ENCODE measurements at regions not wholly inside any gene's neighbourhood (a gene's known extent, or its start where the extent isn't known, plus 50 kb on each side); places are given as distances from the start of the nearest gene placed in this dataset.

DNA sequence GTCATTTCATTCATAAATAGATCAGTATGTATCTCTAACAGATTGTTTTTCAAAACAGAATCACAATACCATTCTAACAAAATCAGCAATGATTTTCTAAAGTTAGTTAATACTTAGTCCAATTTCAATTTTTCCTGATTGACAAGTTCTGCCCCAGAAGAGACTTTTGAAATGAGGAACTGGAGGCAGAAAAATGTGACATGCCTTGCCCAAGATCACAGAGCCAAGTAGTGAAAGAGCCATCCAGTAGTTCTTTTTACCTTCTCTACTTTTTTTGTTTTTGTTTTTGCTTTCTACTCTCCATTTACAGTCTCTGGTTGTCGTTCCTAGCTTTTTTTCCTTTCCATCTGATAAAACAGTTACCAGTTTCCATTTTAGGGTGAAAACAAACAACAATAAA lies 129.3 kb upstream of the TMEM164 start:
- no peaks in the 10 kb centered on the region for H3K9me3 ChIP-seq
- H3K36me3 ChIP-seq (ENCODE audit: low read depth): no peaks in the 10 kb centered on the region
- DNase-seq (no peak), ATAC-seq (no peak)
- intact Hi-C loops (cut with DNase I, micrococcal nuclease): no loop called here
- H3K4me3 ChIP-seq: no peak overlapping the region
- no peaks in the 10 kb centered on the region for H3K4me1 ChIP-seq (ENCODE audit: low read depth)
- TF ChIP-seq, protein P1, sequence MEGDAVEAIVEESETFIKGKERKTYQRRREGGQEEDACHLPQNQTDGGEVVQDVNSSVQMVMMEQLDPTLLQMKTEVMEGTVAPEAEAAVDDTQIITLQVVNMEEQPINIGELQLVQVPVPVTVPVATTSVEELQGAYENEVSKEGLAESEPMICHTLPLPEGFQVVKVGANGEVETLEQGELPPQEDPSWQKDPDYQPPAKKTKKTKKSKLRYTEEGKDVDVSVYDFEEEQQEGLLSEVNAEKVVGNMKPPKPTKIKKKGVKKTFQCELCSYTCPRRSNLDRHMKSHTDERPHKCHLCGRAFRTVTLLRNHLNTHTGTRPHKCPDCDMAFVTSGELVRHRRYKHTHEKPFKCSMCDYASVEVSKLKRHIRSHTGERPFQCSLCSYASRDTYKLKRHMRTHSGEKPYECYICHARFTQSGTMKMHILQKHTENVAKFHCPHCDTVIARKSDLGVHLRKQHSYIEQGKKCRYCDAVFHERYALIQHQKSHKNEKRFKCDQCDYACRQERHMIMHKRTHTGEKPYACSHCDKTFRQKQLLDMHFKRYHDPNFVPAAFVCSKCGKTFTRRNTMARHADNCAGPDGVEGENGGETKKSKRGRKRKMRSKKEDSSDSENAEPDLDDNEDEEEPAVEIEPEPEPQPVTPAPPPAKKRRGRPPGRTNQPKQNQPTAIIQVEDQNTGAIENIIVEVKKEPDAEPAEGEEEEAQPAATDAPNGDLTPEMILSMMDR (IDR thresholded peaks at IDR 0.05): no peak

GRCh38 chrX:109873983-109874382 lies 128.9 kb upstream of the TMEM164 start:
- intact Hi-C loops (cut with DNase I, micrococcal nuclease): no loop called here
- TF ChIP-seq, protein P1 (IDR thresholded peaks at IDR 0.05): no peak
- no peak for ATAC-seq
- no peaks in the 10 kb centered on the region for H3K9me3 ChIP-seq
- no peak overlapping the region for H3K4me3 ChIP-seq
- DNase-seq: no peak
- H3K36me3 ChIP-seq (ENCODE audit: low read depth): no peaks in the 10 kb centered on the region
- H3K4me1 ChIP-seq (ENCODE audit: low read depth): no peaks in the 10 kb centered on the region

DNA sequence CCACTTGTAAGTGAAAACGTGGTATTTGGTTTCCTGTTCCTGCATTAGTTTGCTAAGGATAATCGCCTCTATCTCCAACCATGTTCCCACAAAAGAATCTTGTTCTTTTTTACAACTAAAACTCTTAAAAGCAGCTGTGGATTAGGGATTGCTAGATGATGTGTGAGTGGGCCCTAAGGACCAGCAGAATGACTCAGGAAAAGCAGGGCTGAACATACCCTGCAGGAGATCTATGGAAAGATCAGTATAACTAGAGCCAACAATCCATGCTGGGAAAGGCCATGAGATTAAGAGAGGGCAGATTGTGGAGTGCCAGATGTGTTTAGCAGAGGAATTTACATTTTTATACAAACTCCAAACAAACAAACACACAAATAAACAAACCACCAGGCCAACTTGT lies 128.4 kb upstream of the TMEM164 start:
- intact Hi-C loops (cut with DNase I, micrococcal nuclease): no loop called here
- no peak for ATAC-seq
- Histone ChIP-seq H3K36me3 (ENCODE audit: low read depth) (no peaks in the 10 kb centered on the region), H3K4me1 (ENCODE audit: low read depth) (no peaks in the 10 kb centered on the region), H3K4me3 (no peak overlapping the region), H3K9me3 (no peaks in the 10 kb centered on the region)
- TF ChIP-seq, protein P1 (IDR thresholded peaks at IDR 0.05): no peak
- no peak for DNase-seq

GRCh38 chrX:109875831-109876230 lies 127.1 kb upstream of the TMEM164 start:
- no peaks in the 10 kb centered on the region for H3K9me3 ChIP-seq
- no peak for ATAC-seq
- intact Hi-C loops (cut with DNase I, micrococcal nuclease): no loop called here
- no peak for DNase-seq
- TF ChIP-seq, protein P1 (IDR thresholded peaks at IDR 0.05): no peak
- no peaks in the 10 kb centered on the region for H3K36me3 ChIP-seq (ENCODE audit: low read depth)
- no peaks in the 10 kb centered on the region for H3K4me1 ChIP-seq (ENCODE audit: low read depth)
- no peak overlapping the region for H3K4me3 ChIP-seq

DNA sequence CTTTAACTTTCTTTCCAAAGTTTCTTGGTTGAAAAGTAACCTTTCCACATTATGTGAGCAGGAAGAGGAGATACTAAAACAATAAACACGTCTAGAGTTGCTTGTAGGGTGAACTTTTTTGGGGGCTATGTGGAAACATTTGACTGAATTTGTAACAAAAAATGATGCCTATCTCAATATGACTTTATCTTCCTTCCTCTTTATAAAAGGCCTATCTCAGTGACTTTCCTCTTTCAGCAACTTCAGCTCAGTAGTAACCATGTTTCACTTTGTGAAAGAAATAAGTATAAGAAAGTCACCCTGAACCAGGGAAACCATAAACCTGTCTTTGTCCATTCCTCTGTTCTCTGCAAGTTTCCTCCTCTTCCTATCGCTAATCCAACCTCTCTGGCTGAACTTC lies 124.7 kb upstream of the TMEM164 start:
- DNase-seq (no peak), ATAC-seq (no peak)
- TF ChIP-seq, protein P1 (IDR thresholded peaks at IDR 0.05): no peak
- intact Hi-C loops (cut with DNase I, micrococcal nuclease): no loop called here
- no peak overlapping the region for H3K4me3 ChIP-seq
- no peaks in the 10 kb centered on the region for H3K36me3 ChIP-seq (ENCODE audit: low read depth)
- no peaks in the 10 kb centered on the region for H3K9me3 ChIP-seq
- no peaks in the 10 kb centered on the region for H3K4me1 ChIP-seq (ENCODE audit: low read depth)

DNA sequence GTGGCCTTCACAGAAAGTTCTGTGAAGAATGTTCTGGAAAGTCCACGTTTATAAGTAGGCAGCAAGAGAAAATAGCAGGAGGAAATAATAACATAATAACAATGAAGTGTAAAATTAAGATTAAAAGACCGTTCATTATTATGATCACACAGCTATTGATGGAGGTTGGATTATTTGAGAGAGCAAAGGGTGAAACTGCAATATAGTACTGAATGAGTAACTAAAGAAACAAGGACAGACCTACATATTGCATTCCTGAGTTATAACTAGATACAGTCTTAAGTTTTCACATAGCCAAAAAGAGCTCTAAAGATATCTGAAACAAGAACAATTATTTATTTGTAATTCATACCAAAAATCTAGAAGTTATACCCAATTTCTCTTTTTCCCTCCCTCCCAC lies 122.9 kb upstream of the TMEM164 start:
- no peak for DNase-seq
- no peak for ATAC-seq
- Histone ChIP-seq H3K36me3 (ENCODE audit: low read depth) (no peaks in the 10 kb centered on the region), H3K9me3 (no peaks in the 10 kb centered on the region), H3K4me3 (no peak overlapping the region), H3K4me1 (ENCODE audit: low read depth) (no peaks in the 10 kb centered on the region)
- intact Hi-C loops (cut with DNase I, micrococcal nuclease): no loop called here
- TF ChIP-seq, protein P1 (IDR thresholded peaks at IDR 0.05): no peak
